Fibroblast of skin of scalp (primary cell): ENCODE measurements at regions not wholly inside any gene's neighbourhood (a gene's known extent, or its start where the extent isn't known, plus 50 kb on each side); places are given as distances from the start of the nearest gene placed in this dataset.
"Not testable (repeated sequence)": the region's sequence is repeated elsewhere in the genome, so short reads cannot be mapped to it uniquely, and the experiment has no call there.

Experiments
- DNase-seq: peaks from one replicate; pipeline ENCODE4 v3.0.0-alpha.2; 2013

DNA sequence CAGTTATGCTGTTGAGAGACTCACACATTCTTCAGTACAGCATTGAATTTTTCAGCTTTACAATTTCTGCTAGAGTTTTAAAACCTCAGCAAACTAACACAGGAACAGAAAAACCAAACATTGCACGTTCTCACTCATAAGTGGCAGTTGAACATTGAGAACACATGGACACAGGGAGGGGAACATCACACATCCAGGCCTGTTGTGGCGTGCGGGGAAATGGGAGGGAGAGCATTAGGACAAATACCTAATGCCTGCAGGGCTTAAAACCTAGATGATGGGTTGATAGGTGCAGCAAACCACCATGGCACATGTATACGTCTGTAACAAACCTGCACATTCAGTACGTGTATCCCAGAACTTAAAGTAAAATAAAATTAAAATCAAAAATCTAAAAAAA, 270.1 kb upstream of the MME start:
- not testable (repeated sequence) for DNase-seq

DNA sequence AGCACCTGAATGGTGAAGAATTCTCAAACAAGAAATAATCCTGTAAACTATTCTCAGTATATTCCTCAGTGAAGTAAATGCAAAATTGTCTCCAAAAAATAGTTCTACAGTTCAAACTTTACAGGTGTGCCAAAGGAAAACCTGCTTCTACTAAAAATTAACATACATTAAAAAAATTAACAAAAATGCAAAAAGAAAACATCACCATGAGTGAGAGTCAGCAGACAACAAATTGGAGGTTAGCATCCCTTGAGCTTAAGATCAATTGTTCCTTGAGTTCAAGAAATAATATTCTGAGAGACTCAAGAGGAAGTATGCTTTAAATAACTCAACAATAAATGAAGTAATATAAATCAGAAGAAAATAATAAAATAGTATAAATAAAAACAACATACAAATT, 278.4 kb upstream of the MME start:
- no peak for DNase-seq

DNA sequence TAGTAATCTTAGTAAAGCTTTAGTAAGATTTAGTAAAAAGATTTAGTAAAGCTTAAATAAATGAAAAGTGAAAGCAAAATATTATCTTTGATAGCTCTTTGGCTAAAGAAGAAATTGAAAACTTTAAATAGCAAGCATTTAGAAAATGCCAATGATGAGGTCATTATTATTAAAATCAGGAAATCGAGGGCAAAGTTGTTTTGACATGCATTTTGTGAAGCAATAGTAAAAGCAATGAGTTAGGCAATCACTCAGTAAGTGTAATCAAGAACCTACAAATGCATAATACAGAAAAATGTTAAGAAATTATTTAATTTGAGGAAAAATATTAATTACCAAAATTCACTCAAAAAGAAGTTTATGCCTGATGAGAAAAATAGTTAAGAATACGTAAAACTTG, 280.3 kb upstream of the MME start:
- peak; percentile 18 for DNase-seq

DNA sequence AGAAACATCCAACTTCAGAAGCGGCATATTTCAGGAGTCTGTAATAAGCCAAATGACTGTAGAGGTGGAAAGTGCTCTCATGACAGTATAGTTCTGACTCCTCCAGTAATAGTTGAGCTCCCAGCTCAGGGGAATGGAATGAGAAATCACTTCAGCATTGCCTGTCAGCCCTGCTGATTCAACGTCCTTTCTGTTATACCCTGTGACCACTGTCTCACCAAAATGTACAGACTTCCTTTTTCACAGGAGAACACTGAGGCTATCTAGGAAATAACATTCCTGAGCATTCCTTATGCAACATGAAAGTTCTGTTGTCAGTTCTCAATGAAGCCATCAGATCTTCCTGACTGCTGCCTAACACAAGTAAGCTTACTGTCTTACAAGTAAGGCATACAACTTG, 284.5 kb upstream of the MME start:
- peak; percentile 95 for DNase-seq

DNA sequence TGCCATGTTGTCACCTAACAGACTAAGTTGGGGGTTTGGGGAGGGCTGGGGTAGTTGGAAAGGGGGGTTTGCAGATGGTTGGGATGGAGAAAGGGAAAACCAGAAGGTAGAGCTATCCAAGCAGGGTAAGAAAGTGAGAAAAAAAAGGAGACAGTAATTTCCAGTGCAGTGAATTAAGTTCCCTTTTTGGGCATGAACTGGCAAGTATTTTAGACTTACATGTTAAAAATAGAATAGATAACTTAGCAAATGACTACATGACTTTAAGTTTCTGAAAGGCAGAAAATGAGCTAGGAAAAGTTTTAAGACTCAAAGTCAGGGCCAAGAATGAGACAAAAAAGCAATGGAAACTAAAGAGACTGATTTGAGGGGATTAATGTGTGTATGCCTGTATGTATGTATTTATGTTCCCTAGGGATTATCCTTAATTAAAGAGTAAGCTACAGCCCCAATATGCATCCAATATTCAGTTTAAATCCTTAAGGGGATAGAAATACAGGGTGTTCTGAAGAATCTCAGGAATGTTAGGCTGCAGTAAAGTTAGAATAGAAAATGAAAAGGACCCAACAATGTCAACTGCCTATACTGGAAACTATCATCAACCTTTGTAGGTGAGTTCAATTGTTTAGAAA, 285.2 kb upstream of the MME start:
- no peak for DNase-seq

DNA sequence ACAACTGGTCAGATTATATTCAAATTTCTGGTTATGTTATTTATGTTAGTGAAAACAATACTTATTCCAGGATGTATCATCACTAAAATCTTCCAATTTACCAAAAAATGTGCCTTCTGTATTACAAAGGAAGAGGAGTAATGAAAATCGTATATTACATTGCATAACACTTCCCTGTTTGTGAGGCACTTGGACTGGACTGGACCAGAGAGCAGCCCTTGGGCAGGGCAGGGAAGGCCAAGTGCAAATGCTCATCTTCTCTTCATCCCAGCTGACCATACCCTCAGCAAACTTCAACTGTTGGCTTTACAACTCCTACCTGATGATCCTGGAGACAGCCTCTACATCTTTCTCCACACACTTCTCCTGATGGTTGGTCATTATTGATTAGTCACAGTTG, 285.7 kb upstream of the MME start:
- DNase-seq, result no peak

DNA sequence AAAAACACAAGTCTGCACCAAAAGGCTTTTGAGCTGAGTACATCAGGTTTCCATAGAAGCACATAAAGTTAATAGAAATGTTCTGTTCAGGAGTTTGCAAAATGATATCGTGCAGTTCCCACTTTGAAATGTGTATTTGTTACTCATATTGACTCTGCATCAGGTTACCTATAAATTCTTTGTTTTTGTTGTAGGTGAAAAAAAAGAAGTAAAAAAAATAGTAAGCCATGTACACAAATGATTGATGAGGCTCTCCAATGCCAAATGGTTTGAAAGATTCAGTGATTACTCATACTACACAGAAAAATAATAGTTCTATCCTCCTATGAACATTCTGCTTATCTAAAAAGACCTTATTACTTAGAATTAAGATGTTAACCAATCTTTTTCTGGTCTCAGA, 287.3 kb upstream of the MME start:
- no peak for DNase-seq

DNA sequence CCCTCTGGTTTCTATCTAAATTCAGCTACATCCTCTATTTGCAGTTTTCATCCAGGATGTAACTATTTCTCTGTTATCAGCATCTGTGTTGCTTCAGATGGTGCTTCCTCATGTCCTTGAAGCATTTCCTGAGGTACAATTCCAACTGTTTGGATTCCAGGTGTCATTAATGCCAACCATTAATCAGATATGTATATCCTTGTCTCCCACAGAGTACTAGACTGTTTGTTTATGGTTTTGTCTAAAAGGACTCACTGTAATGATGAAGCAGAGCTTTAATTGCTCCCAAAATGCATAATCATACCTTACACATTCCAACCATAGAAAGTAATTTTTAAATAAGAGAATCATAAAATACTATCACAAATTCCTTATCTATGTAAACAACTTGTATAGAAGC, 288.5 kb upstream of the MME start:
- no peak for DNase-seq

DNA sequence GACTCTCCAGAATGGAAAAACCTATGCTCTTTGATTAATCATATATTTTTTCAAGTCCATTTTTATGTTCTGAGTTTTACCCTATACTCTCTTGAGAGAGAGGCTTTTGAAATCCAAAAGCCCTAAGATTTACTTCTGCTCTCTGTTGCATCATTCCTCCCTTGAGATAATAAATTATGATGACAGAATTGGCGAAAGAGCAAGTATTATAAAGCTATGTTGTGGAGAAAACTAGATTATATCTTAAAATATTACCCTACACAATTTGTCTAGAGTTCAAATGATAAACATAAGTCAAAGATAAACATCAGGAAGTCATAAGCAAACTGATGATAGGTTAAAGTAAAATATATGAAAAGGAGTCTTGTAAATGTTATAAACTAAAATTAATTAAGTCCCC, 293.4 kb upstream of the MME start:
- DNase-seq, result peak; percentile 49

DNA sequence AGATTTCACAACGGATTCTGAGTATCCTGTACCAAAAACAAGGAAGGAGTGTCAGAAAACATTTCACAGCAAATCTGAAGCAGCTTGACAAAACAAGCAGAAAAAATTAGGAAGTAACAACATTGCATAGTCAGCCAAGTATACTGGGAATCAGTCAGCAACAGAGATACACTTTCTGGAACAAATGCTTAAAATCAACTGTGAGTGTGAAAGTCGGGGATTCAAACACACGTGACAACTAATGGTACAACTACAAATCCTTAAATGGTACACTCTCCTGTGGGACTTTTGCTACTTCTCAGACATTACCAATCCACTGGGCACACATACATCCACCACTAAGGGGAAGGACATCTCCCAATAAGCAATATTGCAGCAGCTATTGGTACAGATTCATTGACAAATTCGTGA, 296.6 kb upstream of the MME start:
- DNase-seq, result no peak

DNA sequence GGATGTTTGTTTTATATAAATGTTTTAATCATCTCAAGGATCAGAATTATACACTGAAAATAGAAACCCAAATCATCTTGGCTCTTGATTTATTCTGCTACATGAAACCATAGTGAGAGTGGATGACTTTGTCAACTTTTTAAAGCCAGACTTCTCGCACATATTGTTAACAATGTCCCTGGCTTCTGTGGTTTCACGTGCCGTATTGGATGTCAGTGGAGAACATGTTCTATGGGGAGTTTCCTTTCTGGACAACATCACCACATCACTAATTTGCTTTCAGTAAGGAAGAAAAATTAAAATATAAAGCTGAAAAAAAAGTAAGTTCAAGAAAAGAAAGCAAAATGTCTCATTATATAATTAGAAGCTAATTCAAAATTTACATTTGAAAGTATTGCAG, 297.1 kb upstream of the MME start:
- DNase-seq, result no peak

DNA sequence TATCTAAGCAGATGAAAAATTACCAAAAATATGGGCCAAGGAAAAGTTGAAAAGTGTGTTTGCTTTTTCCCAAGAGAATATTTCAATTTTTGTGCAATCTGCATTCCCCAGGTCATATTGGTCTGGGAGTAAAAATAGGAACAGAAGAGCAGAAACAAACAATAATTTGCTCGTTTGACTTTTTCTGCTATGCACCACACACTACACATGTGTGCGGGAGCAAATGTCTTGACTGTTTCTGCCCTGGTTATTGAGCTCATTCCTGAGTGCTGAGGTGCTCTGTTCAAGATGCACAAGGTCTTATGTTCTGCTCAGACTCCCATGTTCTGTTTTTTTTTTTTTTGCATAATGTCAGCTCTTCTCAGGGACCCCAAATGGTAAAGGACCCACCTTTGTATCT, 298.0 kb upstream of the MME start:
- DNase-seq, result no peak

DNA sequence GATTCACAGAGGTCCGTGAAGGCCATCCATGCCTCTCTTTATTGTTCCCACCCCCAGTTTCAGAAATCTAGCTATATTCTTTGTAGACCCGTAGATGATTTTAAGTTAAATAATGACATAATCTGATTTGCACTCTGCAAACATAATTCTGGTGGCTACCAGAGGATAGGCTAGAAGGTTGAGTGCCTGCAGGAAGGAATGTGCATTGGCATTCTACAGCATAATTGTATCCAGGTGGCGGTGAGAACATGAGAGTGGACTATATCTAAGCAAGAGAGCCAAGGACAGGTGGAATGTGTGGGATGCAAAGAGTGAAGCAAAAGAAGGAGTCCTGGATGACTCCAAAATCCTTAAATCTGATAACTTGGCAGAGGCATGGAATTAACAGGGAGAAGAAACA, 298.5 kb upstream of the MME start:
- peak; percentile 17 for DNase-seq

DNA sequence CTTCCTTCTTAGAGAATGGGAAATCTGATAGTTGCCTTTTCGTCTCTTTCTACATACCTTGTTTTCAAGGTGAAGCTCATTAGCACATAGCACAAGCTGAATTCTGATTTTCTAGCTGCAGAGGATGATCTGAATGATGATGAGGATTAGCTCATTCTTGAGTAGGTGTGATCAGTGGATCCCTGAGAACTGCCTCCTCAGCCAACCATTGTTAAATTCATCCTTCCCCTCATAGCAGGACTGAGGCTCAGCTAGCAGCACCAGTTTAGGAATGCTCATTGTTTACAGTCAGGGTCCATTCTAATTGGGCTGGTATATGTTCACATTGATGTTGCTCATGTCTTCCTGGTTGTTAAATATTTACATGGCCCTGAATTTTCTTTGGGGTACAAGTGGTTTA, 299.9 kb upstream of the MME start:
- DNase-seq, result no peak

DNA sequence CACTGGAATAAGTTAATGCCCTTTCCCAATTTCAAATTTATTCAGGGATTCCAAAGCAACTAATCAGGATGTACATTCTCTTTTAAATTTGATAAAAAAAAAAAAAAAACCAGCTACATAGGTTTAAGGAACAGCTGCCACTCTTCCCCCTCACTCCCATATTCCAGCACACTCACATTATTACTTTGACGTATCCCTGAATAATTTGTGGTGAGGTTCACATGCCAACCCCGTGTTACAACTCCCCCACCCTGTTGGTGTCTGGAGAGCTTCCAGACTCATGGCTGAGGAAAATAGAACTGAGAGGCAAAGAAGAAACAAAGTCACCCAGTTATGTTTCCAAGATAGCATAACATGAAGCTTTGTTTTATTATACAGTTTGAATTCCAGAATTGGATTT, 300.5 kb upstream of the MME start:
- DNase-seq, result peak; percentile 82

DNA sequence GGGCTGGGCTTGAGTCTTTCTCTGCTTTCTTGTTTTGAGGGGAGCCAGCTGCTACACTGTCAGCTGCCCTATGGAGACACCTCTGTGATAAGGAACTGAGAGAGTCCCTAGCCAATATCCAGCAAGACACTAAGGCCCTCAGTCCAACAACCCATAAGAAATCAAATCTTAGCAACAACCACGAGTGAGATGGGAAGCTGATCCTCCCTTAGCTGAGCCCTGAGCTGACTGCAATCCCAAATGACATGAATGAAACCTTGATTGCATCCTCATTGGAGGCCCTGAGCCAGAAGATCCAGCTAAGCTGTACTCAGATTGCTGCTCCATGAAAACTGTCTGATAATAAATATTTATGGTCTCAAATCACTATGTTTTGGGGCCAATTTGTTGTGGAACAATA, 302.1 kb upstream of the MME start:
- no peak for DNase-seq

DNA sequence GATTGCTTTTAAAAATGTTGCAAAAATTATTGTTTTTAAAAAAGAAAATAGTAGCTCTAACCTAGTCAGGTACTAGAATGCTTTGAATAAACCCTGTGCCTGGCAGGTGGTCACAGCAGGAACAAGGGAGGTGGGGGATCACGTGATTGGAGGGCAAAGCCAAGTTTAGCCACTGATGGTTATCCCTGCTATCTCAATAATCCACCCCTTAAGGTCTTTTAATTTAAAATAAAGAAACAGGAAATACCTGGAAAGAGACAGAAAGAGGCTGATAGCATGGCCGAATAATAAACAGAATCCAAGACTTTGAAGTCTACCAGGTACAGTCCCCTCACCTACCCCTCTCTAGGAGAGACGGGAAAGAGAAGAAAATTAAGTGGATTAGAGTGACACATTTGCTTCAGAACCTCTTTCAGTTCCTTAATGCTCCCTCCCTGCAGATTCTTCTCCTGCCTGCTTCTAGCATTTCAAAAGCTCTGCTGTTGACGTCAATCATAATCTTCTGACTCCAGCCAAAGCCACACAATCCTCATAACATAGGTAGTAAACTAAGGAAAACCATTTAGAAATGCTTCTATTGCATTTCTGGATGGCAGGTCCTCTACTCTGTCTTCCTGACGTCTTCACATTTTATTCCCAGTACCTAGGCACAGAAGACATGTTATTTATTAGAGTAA, 303.4 kb upstream of the MME start:
- DNase-seq, result no peak

DNA sequence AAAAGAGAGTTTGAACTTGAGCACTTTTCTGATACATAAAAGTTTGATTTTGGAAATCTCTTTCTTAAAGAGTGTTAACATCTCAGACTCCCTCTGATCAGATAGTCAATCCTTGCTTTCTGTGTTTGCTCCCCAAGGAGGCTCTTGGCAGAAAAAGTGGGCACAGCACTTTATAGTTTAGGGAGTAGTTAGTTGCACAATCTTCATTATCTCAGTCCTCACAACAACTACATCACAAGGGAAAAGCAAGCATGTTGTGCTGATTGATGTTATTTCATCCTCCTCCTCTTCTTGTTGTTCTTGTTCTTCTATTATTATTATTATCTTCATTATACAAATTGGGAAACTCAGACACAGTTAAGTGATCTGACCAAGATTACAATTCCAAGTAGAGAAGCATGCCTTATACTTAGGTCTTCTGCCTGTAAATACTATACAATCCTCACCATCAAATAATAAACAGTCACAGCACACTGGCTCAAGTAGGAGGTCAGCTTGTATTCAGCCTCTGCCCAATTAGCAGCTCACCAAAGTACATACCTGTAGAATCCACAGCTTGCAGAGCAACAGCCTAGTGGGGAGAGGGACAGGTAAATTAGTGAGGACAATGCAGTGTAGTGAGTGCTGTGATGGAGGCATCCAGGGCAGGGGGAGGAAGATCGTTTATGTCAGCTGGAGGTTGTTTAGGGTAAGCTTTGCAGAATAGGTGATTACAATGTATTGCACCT, 304.1 kb upstream of the MME start:
- no peak for DNase-seq

DNA sequence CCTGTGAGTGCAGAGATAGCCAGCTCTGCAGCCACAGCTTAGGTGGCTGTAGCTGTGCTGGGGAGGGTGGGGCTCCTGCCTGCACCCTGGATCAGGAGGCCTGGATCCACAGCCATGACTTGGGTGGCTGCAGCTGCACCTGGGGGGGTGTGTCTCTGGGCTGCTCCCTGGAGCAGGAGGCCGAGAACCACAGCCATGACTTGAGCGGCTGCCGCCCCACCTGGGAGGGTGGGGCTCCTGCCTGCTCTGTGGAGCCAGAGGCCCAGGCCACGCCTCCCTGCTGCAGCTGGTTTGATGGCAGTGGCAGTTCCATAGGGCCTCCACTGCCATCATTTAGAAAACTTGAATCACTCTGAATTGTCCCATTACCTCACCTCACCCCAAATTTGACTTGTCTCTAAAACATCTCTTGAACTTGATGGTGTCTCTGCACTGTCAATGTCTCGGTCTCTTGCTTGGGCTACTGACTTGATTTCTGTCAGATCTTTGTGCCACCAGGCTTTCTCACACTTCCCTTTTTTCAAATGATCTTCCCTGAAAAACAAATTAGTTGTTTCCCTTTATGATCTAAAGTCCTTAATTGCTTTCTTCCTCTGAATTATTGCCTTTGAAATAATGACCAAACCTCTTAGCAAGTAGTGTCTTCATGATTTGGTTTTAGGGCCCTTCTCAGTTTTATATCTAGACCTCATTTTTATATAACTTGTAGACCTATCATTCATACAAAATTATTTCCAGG, 313.2 kb upstream of the MME start:
- no peak for DNase-seq

DNA sequence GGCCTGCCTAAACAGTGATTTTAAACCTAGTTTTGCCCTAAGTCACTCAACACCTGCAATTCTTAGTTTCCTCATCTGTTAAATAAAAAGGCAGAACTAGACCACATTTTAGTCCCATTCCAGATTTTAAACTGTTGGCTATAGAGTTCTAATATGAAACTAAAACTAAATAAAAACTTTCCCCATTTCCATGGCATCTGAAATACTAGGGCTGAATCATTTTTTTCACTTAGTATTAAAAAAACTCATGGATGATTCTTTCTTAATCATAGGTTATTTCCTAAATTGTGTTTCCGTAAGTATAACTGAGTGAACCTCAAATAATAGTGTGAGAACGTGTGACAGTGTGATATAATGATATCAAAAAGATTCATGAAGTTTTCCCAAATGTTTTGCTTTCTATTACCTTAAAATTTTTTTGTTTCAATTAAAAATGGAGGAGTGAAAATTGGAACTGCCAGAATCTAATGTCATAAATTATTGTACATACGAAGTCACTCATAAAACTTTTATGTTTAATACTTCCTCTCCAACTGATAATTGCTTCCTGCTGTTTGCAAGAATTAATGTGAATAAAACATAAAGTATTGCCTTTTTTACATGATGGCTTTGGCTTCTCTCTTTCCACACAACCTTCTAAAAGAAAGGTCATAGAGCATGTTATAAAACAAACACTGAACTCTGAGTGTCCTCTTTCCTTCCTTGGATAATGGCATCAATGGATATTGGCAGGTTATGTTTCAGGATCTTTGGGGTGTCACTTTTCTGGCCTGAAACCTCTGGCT, 315.1 kb upstream of the MME start:
- no peak for DNase-seq

DNA sequence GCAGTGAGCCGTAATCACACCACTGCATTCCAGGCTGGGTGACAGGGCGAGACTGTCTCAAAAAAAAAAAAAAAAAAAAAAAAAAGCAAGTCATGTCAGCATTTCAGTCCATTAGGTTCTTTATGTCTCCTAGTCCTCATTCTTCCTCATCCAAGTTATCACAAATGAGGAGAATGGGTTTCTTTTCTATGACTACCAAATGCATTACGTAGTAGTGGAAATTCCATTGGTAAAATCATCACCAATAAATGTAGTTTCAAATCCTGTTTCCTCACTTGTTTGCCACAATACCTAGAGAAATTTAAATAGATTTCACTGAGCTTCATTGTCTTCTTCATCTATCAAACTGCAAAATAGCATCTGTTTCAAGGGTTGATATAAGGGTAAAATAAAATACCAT, 317.6 kb upstream of the MME start:
- no peak for DNase-seq

DNA sequence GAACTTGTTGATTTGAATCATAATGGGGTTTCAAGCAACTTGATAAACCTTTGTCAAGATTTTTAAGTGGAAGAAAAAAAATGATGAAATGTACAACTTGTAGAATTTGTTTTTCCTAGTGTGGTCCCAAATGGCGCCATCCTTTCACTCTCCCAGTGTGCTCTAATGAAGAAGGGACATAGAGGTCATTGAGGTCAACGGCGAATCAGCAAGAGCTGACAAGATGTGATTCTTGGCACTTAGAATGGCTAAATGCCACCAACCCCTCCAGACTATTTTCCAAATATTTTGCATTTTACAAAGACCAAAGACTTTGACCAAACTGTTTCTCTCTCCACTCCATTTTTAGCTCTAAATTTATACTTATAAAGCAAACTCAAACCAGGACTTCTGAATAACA, 320.2 kb upstream of the MME start:
- peak; percentile 66 for DNase-seq
